ENCODE measurements at regions not wholly inside any gene's neighbourhood (a gene's known extent, or its start where the extent isn't known, plus 50 kb on each side); places are given as distances from the start of the nearest gene placed in this dataset.

GRCh38 chr3:127136024-127136600 lies 56.8 kb upstream of the PRR23E start:
- DNase-seq (ENCODE audit: low spot score) = no peak

- no peak for DNase-seq (ENCODE audit: low spot score)
These were observed 56.2 kb upstream of the PRR23E start for GRCh38 chr3:127136706-127137105.

GRCh38 chr3:127137113-127137512 lies 55.8 kb upstream of the PRR23E start:
- DNase-seq (ENCODE audit: low spot score) = no peak

GRCh38 chr3:127137757-127138536 lies 55.0 kb upstream of the PRR23E start:
- DNase-seq (ENCODE audit: low spot score) = no peak

- no peak for DNase-seq (ENCODE audit: low spot score)
These were observed 53.1 kb upstream of the PRR23E start for GRCh38 chr3:127139601-127140500.

- DNase-seq (ENCODE audit: low spot score) = no peak
These were observed 52.1 kb upstream of the PRR23E start for GRCh38 chr3:127140501-127141460.

GRCh38 chr3:127141921-127142730 lies 50.8 kb upstream of the PRR23E start:
- DNase-seq (ENCODE audit: low spot score) = no peak

All from D341Med (cell line).